DOHH2 (cell line): ENCODE measurements at regions not wholly inside any gene's neighbourhood (a gene's known extent, or its start where the extent isn't known, plus 50 kb on each side); places are given as distances from the start of the nearest gene placed in this dataset.

Experiments
- H3F3A ChIP-seq: fragments of 200-600 bp; sonication (generic), shearing (Covaris generic); 2 replicates; pipeline ENCODE4 v1.6.0; 2016; ENCODE audit warnings: antibody characterized with exemption, mild to moderate bottlenecking; ENCODE audit not compliant: control insufficient read depth, insufficient read depth
- H3K27ac ChIP-seq: fragments of 200-600 bp; sonication (generic); 2 replicates; pipeline ENCODE4 v1.5.1; 2014; ENCODE audit warnings: low read depth, mild to moderate bottlenecking, low read length, moderate library complexity
- H3K27me3 ChIP-seq: fragments of 200-600 bp; sonication (generic); 2 replicates; pipeline ENCODE4 v1.6.1; 2014; ENCODE audit warnings: mild to moderate bottlenecking, low read length, mixed read lengths; ENCODE audit not compliant: control insufficient read depth
- H3K36me3 ChIP-seq: fragments of 200-600 bp; sonication (generic); 2 replicates; pipeline ENCODE4 v1.6.1; 2014; ENCODE audit warnings: mild to moderate bottlenecking, low read length, moderate library complexity, mixed read lengths; ENCODE audit not compliant: control insufficient read depth
- H3K4me1 ChIP-seq: fragments of 200-600 bp; sonication (generic); 2 replicates; pipeline ENCODE4 v1.6.1; 2014; ENCODE audit warnings: mild to moderate bottlenecking, low read length, mixed read lengths; ENCODE audit not compliant: control insufficient read depth
- H3K4me2 ChIP-seq: fragments of 200-600 bp; sonication (generic); 2 replicates; pipeline ENCODE4 v1.6.0; 2014; ENCODE audit warnings: mild to moderate bottlenecking, low read length, moderate library complexity
- H3K4me3 ChIP-seq: fragments of 200-600 bp; sonication (generic); 2 replicates; pipeline ENCODE4 v1.5.1; 2014; ENCODE audit warnings: mild to moderate bottlenecking, low read length, mixed read lengths
- H3K79me2 ChIP-seq: fragments of 200-600 bp; sonication (generic); 2 replicates; pipeline ENCODE4 v1.6.1; 2014; ENCODE audit warnings: mild to moderate bottlenecking, low read length, mixed read lengths; ENCODE audit not compliant: control insufficient read depth
- H3K9me2 ChIP-seq: fragments of 200-600 bp; sonication (generic); replicated peaks from 2 replicates; pipeline ENCODE4 v1.6.1; 2014; ENCODE audit warnings: mild to moderate bottlenecking, low read length, mixed read lengths; ENCODE audit not compliant: control insufficient read depth
- H3K9me3 ChIP-seq: fragments of 200-600 bp; sonication (generic); 2 replicates; pipeline ENCODE4 v1.6.1; 2014; ENCODE audit warnings: antibody characterized with exemption, low read length, mixed read lengths; ENCODE audit not compliant: control insufficient read depth, insufficient read depth
- H4K20me1 ChIP-seq: fragments of 200-600 bp; sonication (generic); 2 replicates; pipeline ENCODE4 v1.6.0; 2014; ENCODE audit warnings: low read depth, mild to moderate bottlenecking, antibody characterized with exemption, low read length, moderate library complexity; ENCODE audit not compliant: control insufficient read depth, insufficient read depth
- CTCF ChIP-seq: fragments of 200-600 bp; sonication (generic); IDR thresholded peaks from one replicate; pipeline ENCODE4 v1.5.1; 2014; ENCODE audit warnings: antibody characterized with exemption, mild to moderate bottlenecking, low read depth, low read length; ENCODE audit not compliant: poor library complexity, severe bottlenecking
- EZH2phosphoT487 ChIP-seq: fragments of 200-600 bp; sonication (generic); IDR thresholded peaks from 2 replicates; pipeline ENCODE4 v1.6.1; 2017; ENCODE audit warnings: borderline replicate concordance, mild to moderate bottlenecking, antibody characterized with exemption, low read length, moderate library complexity, mixed read lengths

- H4K20me1 ChIP-seq = no peaks in the 10 kb centered on the region
- H3F3A ChIP-seq = no peaks in the 10 kb centered on the region
- no peak overlapping the region for H3K4me2 ChIP-seq
- H3K4me1 ChIP-seq = peaks cover 4% of the 10 kb centered on the region; the same call in 1 of the 2 replicates
- no peaks in the 10 kb centered on the region for H3K27me3 ChIP-seq
- no peaks in the 10 kb centered on the region for H3K36me3 ChIP-seq
- H3K4me3 ChIP-seq = no peak overlapping the region
- no peaks in the 10 kb centered on the region for H3K79me2 ChIP-seq
- no peak overlapping the region for H3K27ac ChIP-seq
- TF ChIP-seq EZH2phosphoT487 (no peak), CTCF (no peak)
- no peaks in the 10 kb centered on the region for H3K9me2 ChIP-seq
- H3K9me3 ChIP-seq = no peaks in the 10 kb centered on the region
These were observed 168.0 kb upstream of the THRB start for GRCh38 chr3:24662449-24663345.

- Histone ChIP-seq H4K20me1 (no peaks in the 10 kb centered on the region), H3K4me2 (no peak overlapping the region), H3K27ac (no peak overlapping the region), H3K9me2 (no peaks in the 10 kb centered on the region), H3K4me3 (no peak overlapping the region), H3K79me2 (no peaks in the 10 kb centered on the region), H3F3A (no peaks in the 10 kb centered on the region), H3K36me3 (no peaks in the 10 kb centered on the region), H3K9me3 (no peaks in the 10 kb centered on the region), H3K4me1 (peaks cover 4% of the 10 kb centered on the region; the same call in 1 of the 2 replicates), H3K27me3 (no peaks in the 10 kb centered on the region)
- TF ChIP-seq EZH2phosphoT487 = no peak
- no peak for TF ChIP-seq CTCF
These were observed 168.8 kb upstream of the THRB start for GRCh38 chr3:24663406-24663805.

- Histone ChIP-seq H3K9me3 (no peaks in the 10 kb centered on the region), H3K27me3 (no peaks in the 10 kb centered on the region), H3K4me1 (no peaks in the 10 kb centered on the region), H3K36me3 (no peaks in the 10 kb centered on the region), H3K27ac (no peak overlapping the region), H3K4me2 (no peak overlapping the region), H3K79me2 (no peaks in the 10 kb centered on the region), H3K9me2 (no peaks in the 10 kb centered on the region), H3K4me3 (no peak overlapping the region), H4K20me1 (no peaks in the 10 kb centered on the region), H3F3A (no peaks in the 10 kb centered on the region)
- TF ChIP-seq CTCF (no peak), EZH2phosphoT487 (no peak)
These were observed 173.4 kb upstream of the THRB start for GRCh38 chr3:24668039-24668438.
